ENCODE measurements at regions not wholly inside any gene's neighbourhood (a gene's known extent, or its start where the extent isn't known, plus 50 kb on each side); places are given as distances from the start of the nearest gene placed in this dataset.

- no peak overlapping the region for H3K4me3 ChIP-seq
- peaks cover 3% of the 10 kb centered on the region; the same call in 1 of the 2 replicates for H3K9me3 ChIP-seq (ENCODE audit: low read depth, low read length)
- DNase-seq (ENCODE audit: low read depth, low spot score) = no peak
- H3K36me3 ChIP-seq (ENCODE audit: insufficient read depth, low read length) = no peaks in the 10 kb centered on the region
- no peak overlapping the region for H3K27ac ChIP-seq
- no peak overlapping the region for H3K9ac ChIP-seq (ENCODE audit: insufficient read length)
- no peak for TF ChIP-seq FOXP2 (optimal IDR thresholded peaks at IDR 0.05; ENCODE audit: control extremely low read depth, extremely low read length, insufficient read depth)
- no peak for TF ChIP-seq POLR2AphosphoS5 (IDR thresholded peaks at IDR 0.05; ENCODE audit: borderline replicate concordance, low read depth, low read length)
- TF ChIP-seq EZH2 (IDR thresholded peaks at IDR 0.05) = no peak
Measured at GRCh38 chr2:140138736-140139135, 1358.5 kb upstream of the NXPH2 start.

GRCh38 chr2:140136861-140137260 is 1356.7 kb upstream of the NXPH2 start:
- Histone ChIP-seq H3K9ac (ENCODE audit: insufficient read length) (no peak overlapping the region), H3K4me3 (no peak overlapping the region)
- TF ChIP-seq FOXP2 (optimal IDR thresholded peaks at IDR 0.05; ENCODE audit: control extremely low read depth, extremely low read length, insufficient read depth) (no peak), EZH2 (IDR thresholded peaks at IDR 0.05) (no peak), POLR2AphosphoS5 (IDR thresholded peaks at IDR 0.05; ENCODE audit: borderline replicate concordance, low read depth, low read length) (no peak)

GRCh38 chr2:140136366-140136765 is 1356.2 kb upstream of the NXPH2 start:
- Histone ChIP-seq H3K4me3 (no peak overlapping the region), H3K36me3 (ENCODE audit: insufficient read depth, low read length) (no peaks in the 10 kb centered on the region), H3K9ac (ENCODE audit: insufficient read length) (no peak overlapping the region), H3K27ac (no peak overlapping the region), H3K9me3 (ENCODE audit: low read depth, low read length) (peaks cover under 1% of the 10 kb centered on the region; the same call in 1 of the 2 replicates)
- DNase-seq (ENCODE audit: low read depth, low spot score) = no peak
- TF ChIP-seq POLR2AphosphoS5 (IDR thresholded peaks at IDR 0.05; ENCODE audit: borderline replicate concordance, low read depth, low read length) = no peak
- TF ChIP-seq FOXP2 (optimal IDR thresholded peaks at IDR 0.05; ENCODE audit: control extremely low read depth, extremely low read length, insufficient read depth) = no peak
- TF ChIP-seq EZH2 (IDR thresholded peaks at IDR 0.05) = no peak

More at GRCh38 chr2:140136861-140137260, 1356.7 kb upstream of the NXPH2 start:
- Histone ChIP-seq H3K27ac (no peak overlapping the region), H3K36me3 (ENCODE audit: insufficient read depth, low read length) (no peaks in the 10 kb centered on the region), H3K9me3 (ENCODE audit: low read depth, low read length) (peaks cover 3% of the 10 kb centered on the region; the same call in 1 of the 2 replicates)
- DNase-seq (ENCODE audit: low read depth, low spot score) = no peak

GRCh38 chr2:140128909-140129308 is 1348.7 kb upstream of the NXPH2 start:
- H3K36me3 ChIP-seq (ENCODE audit: insufficient read depth, low read length) = no peaks in the 10 kb centered on the region
- DNase-seq (ENCODE audit: low read depth, low spot score) = no peak
- H3K27ac ChIP-seq = no peak overlapping the region
- no peak overlapping the region for H3K4me3 ChIP-seq
- H3K9ac ChIP-seq (ENCODE audit: insufficient read length) = no peak overlapping the region
- H3K9me3 ChIP-seq (ENCODE audit: low read depth, low read length) = no peaks in the 10 kb centered on the region
- no peak for TF ChIP-seq POLR2AphosphoS5 (IDR thresholded peaks at IDR 0.05; ENCODE audit: borderline replicate concordance, low read depth, low read length)
- TF ChIP-seq FOXP2 (optimal IDR thresholded peaks at IDR 0.05; ENCODE audit: control extremely low read depth, extremely low read length, insufficient read depth) = no peak
- no peak for TF ChIP-seq EZH2 (IDR thresholded peaks at IDR 0.05)

GRCh38 chr2:140122001-140122400 is 1341.8 kb upstream of the NXPH2 start:
- TF ChIP-seq FOXP2 (optimal IDR thresholded peaks at IDR 0.05; ENCODE audit: control extremely low read depth, extremely low read length, insufficient read depth) = no peak
- TF ChIP-seq POLR2AphosphoS5 (IDR thresholded peaks at IDR 0.05; ENCODE audit: borderline replicate concordance, low read depth, low read length) = no peak
- no peak for TF ChIP-seq EZH2 (IDR thresholded peaks at IDR 0.05)
- no peaks in the 10 kb centered on the region for H3K9me3 ChIP-seq (ENCODE audit: low read depth, low read length)
- H3K9ac ChIP-seq (ENCODE audit: insufficient read length) = no peak overlapping the region
- no peak for DNase-seq (ENCODE audit: low read depth, low spot score)
- no peak overlapping the region for H3K27ac ChIP-seq
- H3K4me3 ChIP-seq = no peak overlapping the region
- no peaks in the 10 kb centered on the region for H3K36me3 ChIP-seq (ENCODE audit: insufficient read depth, low read length)

- Histone ChIP-seq H3K9ac (ENCODE audit: insufficient read length) (no peak overlapping the region), H3K27ac (no peak overlapping the region), H3K4me3 (no peak overlapping the region), H3K36me3 (ENCODE audit: insufficient read depth, low read length) (no peaks in the 10 kb centered on the region), H3K9me3 (ENCODE audit: low read depth, low read length) (no peaks in the 10 kb centered on the region)
- no peak for DNase-seq (ENCODE audit: low read depth, low spot score)
- no peak for TF ChIP-seq POLR2AphosphoS5 (IDR thresholded peaks at IDR 0.05; ENCODE audit: borderline replicate concordance, low read depth, low read length)
Measured at GRCh38 chr2:140117386-140117785, 1337.2 kb upstream of the NXPH2 start.

- Histone ChIP-seq H3K36me3 (ENCODE audit: insufficient read depth, low read length) (no peaks in the 10 kb centered on the region), H3K4me3 (no peak overlapping the region), H3K9me3 (ENCODE audit: low read depth, low read length) (no peaks in the 10 kb centered on the region), H3K9ac (ENCODE audit: insufficient read length) (no peak overlapping the region), H3K27ac (no peak overlapping the region)
- TF ChIP-seq FOXP2 (optimal IDR thresholded peaks at IDR 0.05; ENCODE audit: control extremely low read depth, extremely low read length, insufficient read depth) = no peak
- no peak for TF ChIP-seq EZH2 (IDR thresholded peaks at IDR 0.05)
- no peak for TF ChIP-seq POLR2AphosphoS5 (IDR thresholded peaks at IDR 0.05; ENCODE audit: borderline replicate concordance, low read depth, low read length)
- DNase-seq (ENCODE audit: low read depth, low spot score) = no peak
Measured at GRCh38 chr2:140108706-140109475, 1328.7 kb upstream of the NXPH2 start.

- DNase-seq (ENCODE audit: low read depth, low spot score) = no peak
Measured at GRCh38 chr2:140091926-140092325, 1311.7 kb upstream of the NXPH2 start.

More at GRCh38 chr2:140091926-140092325, 1311.7 kb upstream of the NXPH2 start:
- no peak overlapping the region for H3K9ac ChIP-seq (ENCODE audit: insufficient read length)
- H3K4me3 ChIP-seq = no peak overlapping the region
- TF ChIP-seq EZH2 (IDR thresholded peaks at IDR 0.05) = no peak
- TF ChIP-seq FOXP2 (optimal IDR thresholded peaks at IDR 0.05; ENCODE audit: control extremely low read depth, extremely low read length, insufficient read depth) = no peak
- TF ChIP-seq POLR2AphosphoS5 (IDR thresholded peaks at IDR 0.05; ENCODE audit: borderline replicate concordance, low read depth, low read length) = no peak
- no peaks in the 10 kb centered on the region for H3K36me3 ChIP-seq (ENCODE audit: insufficient read depth, low read length)
- no peaks in the 10 kb centered on the region for H3K9me3 ChIP-seq (ENCODE audit: low read depth, low read length)
- H3K27ac ChIP-seq = no peak overlapping the region
